Ramos (cell line): ENCODE measurements at regions not wholly inside any gene's neighbourhood (a gene's known extent, or its start where the extent isn't known, plus 50 kb on each side); places are given as distances from the start of the nearest gene placed in this dataset.

Source experiments
- in situ Hi-C: fragments of 300-500 bp; cut with MboI; formaldehyde crosslinking; loops from one replicate; pipeline ENCODE4 v1.14.3; 2022; ENCODE audit warnings: low sequenced_read_pairs; ENCODE audit not compliant: unreplicated experiment

DNA sequence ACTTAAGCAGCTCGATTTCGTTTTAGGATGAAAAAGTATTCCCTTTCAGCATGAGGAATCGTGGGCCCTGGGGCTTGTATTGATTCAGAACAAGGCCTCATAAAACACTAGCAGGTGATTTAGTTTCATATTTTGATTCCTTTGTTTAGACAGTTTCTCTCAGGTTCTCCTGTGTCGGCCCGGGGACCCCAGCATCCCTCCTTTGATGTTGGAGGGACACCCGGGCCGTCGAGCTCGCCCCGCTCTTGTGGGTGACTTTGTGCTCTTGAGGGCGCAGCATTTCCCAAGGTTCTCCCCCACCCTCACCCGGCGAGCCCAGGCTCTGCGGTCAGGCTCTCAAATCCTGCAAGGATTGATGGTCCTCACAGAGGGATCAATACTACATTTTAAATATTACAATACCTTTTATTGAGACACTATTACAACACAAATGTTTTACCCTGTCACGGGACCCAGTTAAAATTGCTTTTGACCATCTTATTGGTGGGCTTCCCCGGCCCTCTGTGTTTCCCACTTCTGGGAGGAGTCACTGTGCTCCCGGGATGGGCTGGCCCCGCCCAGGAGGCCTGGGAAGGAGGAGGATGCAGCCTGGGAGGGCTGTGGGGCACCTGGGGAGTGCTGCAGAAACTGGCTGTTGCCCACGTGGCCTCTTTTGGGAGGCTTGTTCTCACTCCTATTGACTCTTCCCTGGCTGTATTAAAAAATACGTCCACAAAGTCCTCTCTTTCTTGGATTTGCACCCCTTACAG, 222.6 kb downstream of the INSIG2 start:
- in situ Hi-C loops = no loop called here

GRCh38 chr2:118309946-118310680, 221.8 kb downstream of the INSIG2 start:
- in situ Hi-C loops = no loop called here

- in situ Hi-C loops = no loop called here
These were observed 221.1 kb downstream of the INSIG2 start for GRCh38 chr2:118309257-118309945.

GRCh38 chr2:118307864-118308263, 219.6 kb downstream of the INSIG2 start:
- in situ Hi-C loops = no loop called here

- in situ Hi-C loops = no loop called here
These were observed 213.0 kb downstream of the INSIG2 start for GRCh38 chr2:118301248-118301647.

- in situ Hi-C loops = no loop called here
These were observed 212.6 kb downstream of the INSIG2 start for GRCh38 chr2:118300832-118301231.

- in situ Hi-C loops = no loop called here
These were observed 208.4 kb downstream of the INSIG2 start for GRCh38 chr2:118296663-118297062.

- in situ Hi-C loops = no loop called here
These were observed 207.5 kb downstream of the INSIG2 start for GRCh38 chr2:118295592-118296390.

DNA sequence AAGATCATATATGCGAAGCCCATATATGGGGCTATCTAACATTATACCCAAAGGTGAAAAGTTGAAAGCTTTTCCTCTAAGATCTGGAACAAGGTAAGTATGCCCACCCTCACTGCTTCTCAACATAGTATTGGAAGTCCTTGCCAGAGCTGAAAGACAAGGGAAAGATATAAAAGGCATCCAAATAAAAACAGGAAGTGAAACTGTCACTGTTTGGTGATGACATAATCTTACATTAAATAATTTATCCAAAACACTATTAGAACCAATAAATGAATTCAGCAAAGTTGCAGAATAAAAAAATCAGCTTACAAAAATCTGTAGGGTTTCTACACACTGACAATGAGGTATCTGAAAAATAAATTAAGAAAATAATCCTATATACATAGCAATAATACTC, 205.8 kb downstream of the INSIG2 start:
- in situ Hi-C loops = no loop called here

- in situ Hi-C loops = no loop called here
These were observed 204.7 kb downstream of the INSIG2 start for GRCh38 chr2:118292991-118293390.

DNA sequence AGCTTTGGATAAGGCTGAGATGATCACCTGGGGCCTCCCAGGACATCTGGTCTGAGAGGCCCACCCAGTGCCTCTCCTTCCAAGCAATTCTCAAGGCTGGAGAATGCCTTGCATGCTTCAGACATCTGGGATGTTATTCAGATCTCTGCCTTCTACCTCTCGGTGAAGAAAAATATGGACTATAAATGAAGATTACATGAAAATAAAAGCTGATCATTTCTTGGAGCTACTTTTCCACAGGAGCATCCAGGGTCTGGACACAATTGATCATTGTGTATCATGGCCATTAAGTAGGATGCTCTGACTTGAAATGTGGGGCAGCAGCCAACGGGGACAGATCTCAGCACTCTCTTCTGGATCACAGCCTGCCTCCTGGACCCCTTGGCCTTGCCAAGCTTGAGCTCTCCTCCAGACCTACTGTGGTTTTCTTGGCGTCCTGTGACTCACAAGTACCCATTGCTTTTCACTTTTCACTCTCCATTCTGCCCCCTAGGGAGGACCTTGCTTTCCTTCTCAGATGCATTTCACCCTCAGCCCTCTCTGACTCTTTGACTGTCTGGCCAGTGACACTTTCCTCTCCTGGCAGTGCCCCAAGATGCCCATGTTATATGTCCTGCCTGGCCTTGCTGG, 203.1 kb downstream of the INSIG2 start:
- in situ Hi-C loops = no loop called here

DNA sequence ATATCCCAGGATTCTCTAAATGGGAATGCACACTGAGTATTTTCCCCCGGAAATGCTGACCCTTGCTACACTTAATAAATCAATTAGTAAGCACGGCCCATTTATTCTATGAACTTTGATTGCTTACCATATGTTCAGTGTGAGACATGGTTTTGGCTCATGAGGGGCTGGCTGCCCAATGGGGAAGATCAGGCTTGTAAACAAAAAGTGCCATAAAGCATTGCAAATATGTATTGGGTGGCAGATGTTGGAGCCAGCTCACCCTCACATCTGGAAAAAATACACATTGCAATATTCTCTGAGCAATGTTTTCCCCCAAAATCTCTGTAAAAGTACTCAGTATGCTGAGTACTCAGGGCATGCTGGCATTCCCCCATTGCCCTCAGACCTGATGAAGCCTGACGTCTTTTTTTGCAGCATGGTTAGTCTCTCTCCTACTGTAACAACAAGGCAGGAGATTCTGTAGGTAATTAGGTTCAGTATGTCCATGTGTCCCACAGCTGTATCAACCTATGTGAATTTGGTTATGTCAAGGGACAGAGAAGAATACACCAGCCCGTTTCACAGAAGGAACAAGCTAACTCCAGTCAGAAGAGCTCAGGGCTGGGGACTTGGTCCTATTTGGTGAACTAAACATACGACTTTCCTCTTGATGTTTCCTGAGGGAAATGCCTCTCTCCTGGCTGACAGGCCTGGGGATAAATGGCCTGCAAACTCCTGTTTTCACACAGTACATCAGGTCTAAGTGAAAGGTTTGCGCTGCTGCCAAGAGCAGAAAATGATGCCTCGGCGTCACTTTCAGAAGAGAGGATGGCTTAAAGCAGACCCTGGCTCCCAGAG, 202.4 kb downstream of the INSIG2 start:
- in situ Hi-C loops = no loop called here

DNA sequence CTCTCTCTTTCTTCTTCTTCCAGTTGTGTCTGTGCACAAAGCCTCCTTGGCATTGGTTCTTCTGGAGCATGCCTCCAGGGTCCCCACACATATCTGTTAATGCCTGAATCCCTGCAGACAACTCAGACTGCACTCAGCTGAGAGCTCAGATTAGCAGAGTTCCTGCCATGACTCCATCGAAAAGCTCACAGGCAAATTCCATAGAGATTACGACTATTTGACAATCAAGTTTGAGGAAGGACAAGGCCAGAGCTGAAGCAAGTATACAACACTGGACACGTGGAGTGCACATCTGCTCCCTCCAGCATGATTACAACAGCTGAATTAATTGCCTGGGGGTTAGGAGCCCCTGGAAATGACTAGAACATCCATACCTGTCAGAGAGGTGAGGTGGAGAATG, 190.7 kb downstream of the INSIG2 start:
- in situ Hi-C loops = no loop called here

DNA sequence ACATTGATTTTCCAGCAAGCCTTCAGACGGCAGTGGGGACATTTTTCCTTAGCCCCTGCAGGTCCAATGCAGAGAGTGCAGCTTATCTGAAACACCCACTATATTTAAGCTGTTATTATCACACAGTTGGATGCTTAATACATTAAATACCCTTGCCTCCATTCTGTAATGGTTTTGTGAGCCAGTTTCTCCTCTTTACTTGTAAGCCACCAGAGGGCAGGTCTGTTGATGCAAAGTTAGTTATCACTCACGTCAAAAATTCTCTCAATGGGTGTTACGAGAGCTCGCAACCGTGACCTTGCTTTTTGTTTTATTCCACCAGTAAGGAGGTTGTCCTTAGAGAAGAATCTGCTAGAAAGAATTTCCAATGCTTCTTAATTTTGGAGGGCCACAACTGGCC, 189.8 kb downstream of the INSIG2 start:
- in situ Hi-C loops = no loop called here

GRCh38 chr2:118274841-118275510, 186.7 kb downstream of the INSIG2 start:
- in situ Hi-C loops = no loop called here

GRCh38 chr2:118272391-118272790, 184.1 kb downstream of the INSIG2 start:
- in situ Hi-C loops = no loop called here

DNA sequence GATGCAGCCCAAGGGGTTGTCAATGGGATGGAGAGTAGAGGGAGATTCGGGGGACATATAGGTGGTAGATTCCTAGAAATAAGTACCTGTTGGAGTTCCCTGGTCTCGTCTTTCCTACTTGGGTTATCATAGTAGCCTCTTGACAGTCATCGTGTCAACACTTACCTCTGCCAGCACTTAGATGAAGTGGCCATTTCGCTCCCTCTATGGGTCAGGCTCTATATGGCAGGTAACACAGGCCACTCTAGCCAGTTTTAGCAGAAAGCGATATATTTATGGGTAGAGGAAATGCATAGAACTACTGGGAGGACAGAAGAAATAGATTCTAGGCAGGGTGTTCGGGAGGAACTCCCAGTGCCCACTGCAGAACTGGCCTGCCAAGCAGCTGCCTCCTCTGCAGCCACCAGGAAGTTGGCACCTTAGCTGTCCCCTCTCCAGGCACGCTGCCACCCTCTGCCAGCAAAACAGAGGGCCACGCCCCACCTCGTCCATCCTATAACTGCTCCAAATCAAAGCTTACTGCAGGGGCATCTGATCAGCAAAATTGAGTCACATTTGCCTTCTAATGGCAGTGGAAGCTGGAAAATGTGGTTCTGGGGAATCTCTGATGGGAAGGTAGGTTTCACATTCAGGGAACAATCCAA, 181.3 kb downstream of the INSIG2 start:
- in situ Hi-C loops = no loop called here

GRCh38 chr2:118268268-118268667, 180.0 kb downstream of the INSIG2 start:
- in situ Hi-C loops = no loop called here
